ENCODE measurements at regions not wholly inside any gene's neighbourhood (a gene's known extent, or its start where the extent isn't known, plus 50 kb on each side); places are given as distances from the start of the nearest gene placed in this dataset.

DNA sequence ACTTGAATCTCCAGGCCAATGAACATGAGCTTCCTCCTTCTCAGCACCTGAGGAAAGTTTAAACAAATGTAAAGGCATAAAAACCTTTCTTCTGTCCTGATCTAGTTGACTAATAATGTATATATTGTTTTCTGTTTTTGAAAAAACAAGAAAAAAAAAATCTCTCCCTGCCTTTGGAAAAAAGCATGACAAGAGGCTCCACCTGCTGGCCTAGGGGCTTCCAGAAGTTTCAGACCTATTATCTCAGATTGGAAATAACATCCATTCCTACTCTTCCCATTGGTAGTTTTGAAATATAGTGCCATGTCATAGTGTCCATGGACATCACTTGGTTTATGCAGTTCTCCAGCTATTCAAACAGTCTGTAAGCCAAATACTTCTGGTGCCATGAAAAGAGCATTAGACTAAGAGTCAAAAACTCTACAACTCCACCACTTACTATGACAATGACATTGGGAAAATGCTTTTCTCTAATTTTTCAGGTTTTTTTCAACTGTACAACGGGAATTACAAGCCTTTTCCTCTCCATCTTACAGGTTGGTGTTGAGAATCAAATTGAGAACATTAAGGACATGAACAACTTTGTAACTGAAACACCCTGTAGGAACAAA, 409.6 kb upstream of the MPDZ start:
- intact Hi-C loops (cut with micrococcal nuclease) = loop anchor here (5.0 kb wide), 1 partner anchor 262 kb away; no protein-coding TSS in a partner anchor
- BruUV-seq (replicated peaks) = no TSS peak
- Histone ChIP-seq H3K4me2 (ENCODE audit: insufficient read depth, low read length) (no peak overlapping the region), H3K4me3 (no peak overlapping the region), H3K79me2 (ENCODE audit: control insufficient read depth, insufficient read depth, low read length) (no peaks in the 10 kb centered on the region), H4K20me1 (replicated peaks; ENCODE audit: control insufficient read depth, insufficient read depth, low read length) (no peaks in the 10 kb centered on the region), H3K4me1 (replicated peaks in 1 of 2; ENCODE audit: control insufficient read depth in 2 of 2, insufficient read depth in 2 of 2, low read length in 2 of 2) (no peaks in the 10 kb centered on the region), H2AFZ (ENCODE audit: low read depth, low read length) (no peak overlapping the region), H3K27ac (ENCODE audit: extremely low read depth, low read depth, low read length) (no peak overlapping the region), H3K9me3 (replicated peaks; ENCODE audit: control insufficient read depth, insufficient read depth, low read depth, low read length) (no peaks in the 10 kb centered on the region), H3K36me3 (ENCODE audit: control insufficient read depth, insufficient read depth, low read length) (no peaks in the 10 kb centered on the region), H3K27me3 (ENCODE audit: control insufficient read depth in 2 of 2, insufficient read depth in 2 of 2, low read length in 2 of 2) (no peaks in the 10 kb centered on the region), H3K9me1 (ENCODE audit: control insufficient read depth, insufficient read depth, low read length) (no peaks in the 10 kb centered on the region), H3K9ac (ENCODE audit: insufficient read depth in 1 of 2, low read depth in 2 of 2, low read length in 2 of 2) (no peak overlapping the region)
- ATAC-seq (no peak), DNase-seq (ENCODE audit: extremely low read depth in 1 of 4, low spot score in 3 of 4) (peak in 2 of 4 experiments; percentile 7 to 8), FAIRE-seq (no peak)
- WGBS (ENCODE audit: insufficient coverage, low coverage, missing lambda C conversion rate) = 0% methylated on average over 1 of the region's 1 CpG
- TF ChIP-seq CTCF (IDR thresholded peaks at IDR 0.05 in 2 of 3, conservative IDR thresholded peaks at IDR 0.05 in 1 of 3; ENCODE audit: insufficient read depth in 2 of 3, low read depth in 1 of 3, low read length in 3 of 3) (peak in 1 of 3 experiments; percentile 36; a peak in 1 of 6 replicates), RAD21 (CRISPR knock-in tag; conservative IDR thresholded peaks at IDR 0.05 in 1 of 2, IDR thresholded peaks at IDR 0.05 in 1 of 2) (peak; percentile 15 to 26; a peak in 1 of 4 replicates), ATF6 (CRISPR knock-in tag; IDR thresholded peaks at IDR 0.05) (no peak)
- ChIA-PET POLR2A (no interaction called here), CTCF (ENCODE audit: low intra/inter-chr PET ratio) (interaction anchor here (1.2 kb wide), 1 partner anchor 262 kb away, joined by 3 read pairs; no protein-coding TSS in a partner anchor)
- in situ Hi-C loops (cut with MboI) = no loop called here

Data from K562 (cell line).